Endothelial cell of umbilical vein (primary cell): ENCODE measurements at regions not wholly inside any gene's neighbourhood (a gene's known extent, or its start where the extent isn't known, plus 50 kb on each side); places are given as distances from the start of the nearest gene placed in this dataset.

ENCODE experiments used
- BruUV-seq: library from RNA; stranded (reverse); fragments of 400-500 nt; replicated peaks from 2 replicates; lab custom pipeline; 2021; lab: Mats Ljungman, UMichigan
- CTCF ChIA-PET: fragments of 300-600, 350-600 bp; sonication (Branson Sonifier 250); formaldehyde crosslinking; loops from one replicate; lab custom pipeline; 2021; ENCODE audit warnings: antibody characterized with exemption, inconsistent platforms; lab: Charles Lee
- POLR2A ChIA-PET: fragments of 300-600, 350-600 bp; sonication (Branson Sonifier 250); formaldehyde crosslinking; loops from one replicate; lab custom pipeline; 2021; ENCODE audit warnings: antibody characterized with exemption, inconsistent platforms; lab: Charles Lee
- DNase-seq: peaks from one replicate; pipeline ENCODE4 v3.0.0-alpha.2; 2011; ENCODE audit warnings: low read depth, low spot score
- FAIRE-seq: peaks from 2 replicates; lab custom pipeline; 2011; peaks lifted over from hg19 to GRCh38; lab: Jason Lieb, UNC
- H2AFZ ChIP-seq: 2 replicates; pipeline ENCODE4 v1.6.0; 2012; ENCODE audit warnings: low read depth, low read length, control low read depth, inconsistent platforms
- H3K27ac ChIP-seq: 2 replicates; pipeline ENCODE4 v1.5.1; 2011; ENCODE audit warnings: low read depth, mild to moderate bottlenecking, control low read depth, low read length, moderate library complexity; ENCODE audit not compliant: insufficient read depth
- H3K27me3 ChIP-seq, 2 experiments: 2 replicates each; pipeline versions ENCODE4 v1.6.0 to v1.6.1; 2011; ENCODE audit warnings: low read length in 2 of 2, mixed read lengths in 1 of 2; ENCODE audit not compliant: control insufficient read depth in 2 of 2, insufficient read depth in 2 of 2
- H3K36me3 ChIP-seq, 2 experiments: 2 replicates in 1 of 2; 3 replicates in 1 of 2; pipeline ENCODE4 v1.5.1; 2011; ENCODE audit warnings: low read length in 2 of 2, mild to moderate bottlenecking in 1 of 2, moderate library complexity in 1 of 2; ENCODE audit not compliant: control insufficient read depth in 2 of 2, insufficient read depth in 2 of 2; ENCODE audit errors: extremely low read depth in 1 of 2
- H3K4me1 ChIP-seq: 3 replicates; pipeline ENCODE4 v1.5.1; 2011; ENCODE audit warnings: mild to moderate bottlenecking, low read length; ENCODE audit not compliant: control insufficient read depth, insufficient read depth; ENCODE audit errors: extremely low read depth
- H3K4me2 ChIP-seq: 2 replicates; pipeline ENCODE4 v1.6.1; 2011; ENCODE audit warnings: low read length, control low read depth, mixed read lengths; ENCODE audit not compliant: insufficient read depth
- H3K4me3 ChIP-seq, 3 experiments: fragments of 200-600 bp in 1 of 3; sonication (generic), shearing (Covaris generic) in 1 of 3; replicated peaks in 1 of 3; 2 replicates each; pipeline ENCODE4 v1.5.1; 2011 to 2016; ENCODE audit warnings: control low read depth in 3 of 3, low read length in 3 of 3, mild to moderate bottlenecking in 2 of 3, inconsistent platforms in 1 of 3, low read depth in 1 of 3, moderate library complexity in 1 of 3; ENCODE audit not compliant: insufficient read depth in 1 of 3
- H3K79me2 ChIP-seq: 2 replicates; pipeline ENCODE4 v1.6.0; 2012; ENCODE audit warnings: low read length, inconsistent platforms; ENCODE audit not compliant: control insufficient read depth, insufficient read depth
- H3K9ac ChIP-seq: replicated peaks from 2 replicates; pipeline ENCODE3; 2011; ENCODE audit warnings: low read length, control low read depth; ENCODE audit not compliant: insufficient read depth; ENCODE audit errors: extremely low read depth
- H3K9me1 ChIP-seq: replicated peaks from 3 replicates; pipeline ENCODE4 v1.6.0; 2011; ENCODE audit warnings: mild to moderate bottlenecking, low read length; ENCODE audit not compliant: control insufficient read depth, insufficient read depth; ENCODE audit errors: extremely low read depth
- H3K9me3 ChIP-seq: replicated peaks from 2 replicates; pipeline ENCODE4 v1.5.1; 2012; ENCODE audit warnings: low read length, inconsistent platforms; ENCODE audit not compliant: control insufficient read depth, insufficient read depth
- H4K20me1 ChIP-seq: replicated peaks from 2 replicates; pipeline ENCODE3; 2011; ENCODE audit warnings: mild to moderate bottlenecking, low read length; ENCODE audit not compliant: control insufficient read depth, insufficient read depth; ENCODE audit errors: extremely low read depth
- CTCF ChIP-seq, 2 donors: IDR thresholded peaks; 1 replicate in 1 of 2; 2 replicates in 1 of 2; pipeline ENCODE4 v1.5.1; 2011; ENCODE audit warnings: low read length in 2 of 2, mild to moderate bottlenecking in 2 of 2, moderate library complexity in 2 of 2, control low read depth in 1 of 2, inconsistent platforms in 1 of 2, low read depth in 1 of 2; ENCODE audit not compliant: insufficient read depth in 1 of 2; ENCODE audit errors: extremely low read depth in 1 of 2
- EZH2 ChIP-seq: IDR thresholded peaks from 2 replicates; pipeline ENCODE4 v1.6.1; 2012; ENCODE audit warnings: borderline replicate concordance, low read depth, mild to moderate bottlenecking, moderate library complexity, low read length, inconsistent platforms; ENCODE audit not compliant: severe bottlenecking
- FOS ChIP-seq: IDR thresholded peaks from 2 replicates; pipeline ENCODE4 v1.6.1; 2011; ENCODE audit warnings: mild to moderate bottlenecking, low read length, moderate library complexity, borderline replicate concordance; ENCODE audit not compliant: insufficient read depth
- GATA2 ChIP-seq: IDR thresholded peaks from 2 replicates; pipeline ENCODE4 v1.7.0; 2011; ENCODE audit warnings: low read depth, mild to moderate bottlenecking, moderate library complexity, mixed read lengths, low read length; ENCODE audit not compliant: insufficient read length, insufficient read depth
- JUN ChIP-seq: IDR thresholded peaks from 2 replicates; pipeline ENCODE4 v1.6.1; 2011; ENCODE audit warnings: borderline replicate concordance, low read depth; ENCODE audit not compliant: insufficient read length, insufficient read depth
- MAX ChIP-seq: IDR thresholded peaks from 2 replicates; pipeline ENCODE4 v1.6.1; 2011; ENCODE audit not compliant: insufficient read depth, insufficient read length
- MYC ChIP-seq: IDR thresholded peaks from one replicate; pipeline ENCODE4 v1.6.1; 2011; ENCODE audit warnings: mild to moderate bottlenecking, low read depth, low read length
- POLR2A ChIP-seq: IDR thresholded peaks from 2 replicates; pipeline ENCODE4 v1.6.1; 2012; ENCODE audit warnings: low read depth, mild to moderate bottlenecking, control low read depth, low read length
- POLR2AphosphoS5 ChIP-seq: IDR thresholded peaks from 2 replicates; pipeline ENCODE4 v1.6.1; 2012; ENCODE audit warnings: low read depth, mild to moderate bottlenecking, control low read depth, low read length, moderate library complexity; ENCODE audit not compliant: insufficient read depth
- dilution Hi-C: fragments of 300-500 bp; cut with MboI; formaldehyde crosslinking; loops from one replicate; pipeline ENCODE4 v1.15.0; 2019; ENCODE audit warnings: low sequenced_read_pairs; ENCODE audit not compliant: extremely low pct_ligation_motif_present
- intact Hi-C: fragments of 100-400 bp; cut with micrococcal nuclease; formaldehyde crosslinking; loops from one replicate; pipeline ENCODE4 v1.10.0; 2022

- Histone ChIP-seq H3K4me3 (no peak overlapping the region), H3K4me2 (no peak overlapping the region), H3K9me3 (no peaks in the 10 kb centered on the region), H3K27ac (no peak overlapping the region), H3K4me1 (no peaks in the 10 kb centered on the region), H3K9ac (no peak overlapping the region), H3K79me2 (no peaks in the 10 kb centered on the region), H3K27me3 (no peaks in the 10 kb centered on the region), H3K9me1 (no peaks in the 10 kb centered on the region), H4K20me1 (no peaks in the 10 kb centered on the region), H3K36me3 (no peaks in the 10 kb centered on the region), H2AFZ (no peak overlapping the region)
- CTCF ChIA-PET: no interaction called here
- DNase-seq: no peak
- dilution Hi-C loops: no loop called here
- no peak for FAIRE-seq
- intact Hi-C loops: no loop called here
- no TSS peak for BruUV-seq
- TF ChIP-seq FOS: no peak
- no peak for TF ChIP-seq CTCF (IDR thresholded peaks at IDR 0.05; ENCODE audit: extremely low read depth in 1 of 2, insufficient read depth in 1 of 2, low read depth in 1 of 2, low read length in 2 of 2)
- no peak for TF ChIP-seq EZH2
- TF ChIP-seq POLR2A: no peak
- TF ChIP-seq GATA2: no peak
- no peak for TF ChIP-seq JUN
- no peak for TF ChIP-seq POLR2AphosphoS5
- no peak for TF ChIP-seq MYC
- TF ChIP-seq MAX: no peak
- POLR2A ChIA-PET: no interaction called here
Measured at GRCh38 chr4:130403221-130403620, 1307.3 kb downstream of the C4orf33 start.
